SK-N-SH (cell line): ENCODE measurements at regions not wholly inside any gene's neighbourhood (a gene's known extent, or its start where the extent isn't known, plus 50 kb on each side); places are given as distances from the start of the nearest gene placed in this dataset.
"Not testable (repeated sequence)": the region's sequence is repeated elsewhere in the genome, so short reads cannot be mapped to it uniquely, and the experiment has no call there.

Experiments
- CTCF ChIA-PET: fragments of 300-600, 350-600 bp; formaldehyde crosslinking; extraction: SDS; loops from one replicate; lab custom pipeline; 2021; lab: Yijun Ruan, JAX
- POLR2A ChIA-PET: fragments of 350-600 bp; sonication (Branson Sonifier 250); formaldehyde crosslinking; extraction: SDS; loops from one replicate; lab custom pipeline; 2020; ENCODE audit warnings: antibody characterized with exemption, inconsistent platforms; lab: Yijun Ruan, JAX
- DNase-seq: peaks from one replicate; pipeline ENCODE4 v3.0.0; 2012
- H2AFZ ChIP-seq: fragments of 200-600 bp; sonication (generic); 2 replicates; pipeline ENCODE4 v1.8.1; 2016; ENCODE audit warnings: antibody characterized with exemption, mild to moderate bottlenecking, low read depth
- H3F3A ChIP-seq: fragments of 200-600 bp; sonication (generic); replicated peaks from 2 replicates; pipeline ENCODE3; 2016; ENCODE audit warnings: antibody characterized with exemption, mild to moderate bottlenecking; ENCODE audit not compliant: insufficient read depth
- H3K27ac ChIP-seq, 2 experiments: fragments of 200-500 bp in 1 of 2; fragments of 200-600 bp in 1 of 2; sonication (Bioruptor generic) in 1 of 2; sonication (generic), shearing (Covaris generic) in 1 of 2; 2 replicates each; pipeline versions ENCODE4 v1.5.1 to v1.6.1; 2014 to 2016; ENCODE audit warnings: low read depth in 2 of 2, inconsistent platforms in 1 of 2, low read length in 1 of 2, mild to moderate bottlenecking in 1 of 2, mixed read lengths in 1 of 2
- H3K27me3 ChIP-seq: fragments of 200-600 bp; sonication (generic), shearing (Covaris generic); 2 replicates; pipeline ENCODE4 v1.6.1; 2016; ENCODE audit warnings: mixed run types; ENCODE audit not compliant: insufficient read depth
- H3K36me3 ChIP-seq, 2 experiments: fragments of 200-500 bp in 1 of 2; fragments of 200-600 bp in 1 of 2; sonication (Bioruptor generic) in 1 of 2; sonication (generic) in 1 of 2; replicated peaks in 1 of 2; 2 replicates each; pipeline versions ENCODE3 to v1.5.1; 2014 to 2016; ENCODE audit warnings: low read length in 1 of 2, mild to moderate bottlenecking in 1 of 2; ENCODE audit not compliant: insufficient read depth in 2 of 2, control insufficient read depth in 1 of 2
- H3K4me1 ChIP-seq, 2 experiments: fragments of 200-500 bp in 1 of 2; fragments of 200-600 bp in 1 of 2; sonication (Bioruptor generic) in 1 of 2; sonication (generic), shearing (Covaris generic) in 1 of 2; 2 replicates each; pipeline versions ENCODE4 v1.5.1 to v1.6.1; 2014 to 2016; ENCODE audit warnings: low read depth in 1 of 2, low read length in 1 of 2, mixed run types in 1 of 2; ENCODE audit not compliant: insufficient read depth in 2 of 2, control insufficient read depth in 1 of 2
- H3K4me2 ChIP-seq: fragments of 200-600 bp; sonication (generic), shearing (Covaris generic); 2 replicates; pipeline ENCODE4 v1.6.1; 2017; ENCODE audit warnings: mixed run types
- H3K4me3 ChIP-seq, 2 experiments: fragments of 200-500 bp in 1 of 2; fragments of 200-600 bp in 1 of 2; sonication (Bioruptor generic) in 1 of 2; sonication (generic), shearing (Covaris generic) in 1 of 2; 2 replicates each; pipeline versions ENCODE4 v1.5.1 to v1.8.1; 2014 to 2016; ENCODE audit warnings: low read depth in 2 of 2, inconsistent platforms in 1 of 2, low read length in 1 of 2, mild to moderate bottlenecking in 1 of 2, mixed read lengths in 1 of 2, moderate library complexity in 1 of 2
- H3K79me2 ChIP-seq: fragments of 200-600 bp; sonication (generic); 2 replicates; pipeline ENCODE4 v1.8.1; 2017; ENCODE audit warnings: mild to moderate bottlenecking; ENCODE audit not compliant: insufficient read depth
- H3K9ac ChIP-seq: fragments of 200-600 bp; sonication (generic); 2 replicates; pipeline ENCODE4 v1.6.1; 2017; ENCODE audit warnings: mixed run types
- H3K9me2 ChIP-seq: fragments of 200-600 bp; sonication (generic); 2 replicates; pipeline ENCODE4 v1.6.1; 2017; ENCODE audit warnings: mixed run types
- H3K9me3 ChIP-seq: fragments of 200-600 bp; sonication (generic); 2 replicates; pipeline ENCODE4 v1.6.1; 2017; ENCODE audit warnings: mixed run types, mild to moderate bottlenecking, moderate library complexity
- H4K20me1 ChIP-seq: fragments of 200-600 bp; sonication (generic); 2 replicates; pipeline ENCODE4 v1.6.1; 2017; ENCODE audit warnings: mild to moderate bottlenecking, mixed run types; ENCODE audit not compliant: insufficient read depth
- CHD2 ChIP-seq: fragments of 150-350 bp; IDR thresholded peaks from 2 replicates; pipeline ENCODE4 v1.6.1; 2018; ENCODE audit warnings: low read length; ENCODE audit not compliant: partially characterized antibody
- CTCF ChIP-seq: fragments of 200-600 bp; sonication (generic); IDR thresholded peaks from 2 replicates; pipeline ENCODE4 v1.6.1; 2017; ENCODE audit warnings: antibody characterized with exemption, mild to moderate bottlenecking, moderate library complexity
- EP300 ChIP-seq, 2 experiments: IDR thresholded peaks; 2 replicates each; pipeline versions ENCODE4 v1.4.0 to v1.6.1; 2012; ENCODE audit warnings: borderline replicate concordance in 1 of 2, low read depth in 1 of 2, low read length in 1 of 2
- EZH2phosphoT487 ChIP-seq: fragments of 200-600 bp; sonication (generic); IDR thresholded peaks from 2 replicates; pipeline ENCODE4 v1.6.1; 2017; ENCODE audit warnings: low read depth, mixed run types, mild to moderate bottlenecking, antibody characterized with exemption, moderate library complexity, borderline replicate concordance
- FOXJ3 ChIP-seq: sonication (generic); formaldehyde crosslinking; IDR thresholded peaks from 2 replicates; pipeline ENCODE4 v1.5.1; 2020; ENCODE audit warnings: mild to moderate bottlenecking, missing genetic modification reagents
- FOXM1 ChIP-seq: IDR thresholded peaks from 2 replicates; pipeline ENCODE4 v1.4.0; 2012; ENCODE audit warnings: low read depth, mild to moderate bottlenecking
- IRF3 ChIP-seq: fragments of 150-350 bp; IDR thresholded peaks from 2 replicates; pipeline ENCODE4 v1.6.1; 2016; ENCODE audit warnings: mild to moderate bottlenecking, low read depth, low read length
- MAX ChIP-seq: IDR thresholded peaks from 2 replicates; pipeline ENCODE4 v1.4.0; 2012; ENCODE audit warnings: low read depth
- MXI1 ChIP-seq: IDR thresholded peaks from 2 replicates; pipeline ENCODE4 v1.6.1; 2012; ENCODE audit warnings: mild to moderate bottlenecking, low read depth, low read length, improper control_type of control experiment
- NRF1 ChIP-seq: IDR thresholded peaks from 2 replicates; pipeline ENCODE4 v1.6.1; 2012; ENCODE audit warnings: low read depth, mild to moderate bottlenecking, low read length
- POLR2AphosphoS5 ChIP-seq: IDR thresholded peaks from 2 replicates; pipeline ENCODE4 v1.6.1; 2012; ENCODE audit warnings: low read depth, low read length
- RAD21 ChIP-seq: IDR thresholded peaks from 2 replicates; pipeline ENCODE4 v1.6.1; 2012; ENCODE audit warnings: mild to moderate bottlenecking, low read length
- RCOR1 ChIP-seq: fragments of 150-350 bp; IDR thresholded peaks from 2 replicates; pipeline ENCODE4 v1.6.1; 2017; ENCODE audit warnings: antibody characterized with exemption, low read length
- SIN3A ChIP-seq: IDR thresholded peaks from 2 replicates; pipeline ENCODE4 v1.6.1; 2012; ENCODE audit warnings: low read depth, mild to moderate bottlenecking, low read length, moderate library complexity, borderline replicate concordance
- TEAD4 ChIP-seq: IDR thresholded peaks from 2 replicates; pipeline ENCODE4 v1.4.0; 2012; ENCODE audit warnings: mild to moderate bottlenecking, borderline replicate concordance; ENCODE audit not compliant: insufficient read depth
- USF1 ChIP-seq: IDR thresholded peaks from 2 replicates; pipeline ENCODE4 v1.4.0; 2012; ENCODE audit warnings: low read depth, borderline replicate concordance
- USF2 ChIP-seq: fragments of 150-350 bp; IDR thresholded peaks from 2 replicates; pipeline ENCODE4 v1.6.1; 2017; ENCODE audit warnings: antibody characterized with exemption, low read length, low read depth, borderline replicate concordance
- YY1 ChIP-seq: IDR thresholded peaks from 2 replicates; pipeline ENCODE4 v1.4.0; 2012; ENCODE audit warnings: low read depth, mild to moderate bottlenecking
- WGBS: methylation state at CpG from one replicate; pipeline ENCODE4 v1.1.6; 2017; ENCODE audit warnings: low lambda C conversion rate; 5-methylcytosine and 5-hydroxymethylcytosine counted together

GRCh38 chr10:8316284-8316683 lies 261.8 kb downstream of the GATA3 start:
- Histone ChIP-seq H3K27ac (no peak overlapping the region), H3K4me2 (no peak overlapping the region), H3K4me1 (peaks cover 0 to 5% of the 10 kb centered on the region in 2 experiments; a peak in 1 of 4 replicates), H3K4me3 (no peak overlapping the region), H3F3A (no peaks in the 10 kb centered on the region), H4K20me1 (no peaks in the 10 kb centered on the region), H3K27me3 (peaks cover 4% of the 10 kb centered on the region; the same call in 1 of the 2 replicates)
- CTCF ChIA-PET, result interaction anchor here (1.3 kb wide), 1 partner anchor 9 kb away, joined by 4 read pairs; no protein-coding TSS in a partner anchor
- TF ChIP-seq CHD2, result no peak
- no peak for TF ChIP-seq MXI1
- TF ChIP-seq FOXM1, result no peak
- no peak for TF ChIP-seq RAD21
- TF ChIP-seq EP300 (IDR thresholded peaks at IDR 0.05; ENCODE audit: borderline replicate concordance in 1 of 2, low read depth in 1 of 2, low read length in 1 of 2), result no peak
- TF ChIP-seq NRF1, result no peak
- no peak for TF ChIP-seq YY1
- TF ChIP-seq CTCF, result no peak
- no peak for TF ChIP-seq EZH2phosphoT487
- no peak for TF ChIP-seq MAX
- TF ChIP-seq IRF3, result no peak
- no peak for TF ChIP-seq FOXJ3 (CRISPR knock-in tag)
- no peak for TF ChIP-seq TEAD4
- TF ChIP-seq USF1, result no peak
- TF ChIP-seq SIN3A, result no peak
- no peak for TF ChIP-seq RCOR1
- no peak for TF ChIP-seq USF2
- TF ChIP-seq POLR2AphosphoS5, result no peak
- TF ChIP-seq, all 33 proteins: peak for 0
- no peak for DNase-seq
- H3K9me2 ChIP-seq, result no peaks in the 10 kb centered on the region; the same call in 1 of the 2 replicates
- no peak overlapping the region for H3K9ac ChIP-seq
- WGBS, result 73% methylated on average over 6 of the region's 6 CpGs
- H3K9me3 ChIP-seq, result no peaks in the 10 kb centered on the region
- H3K79me2 ChIP-seq, result no peaks in the 10 kb centered on the region
- POLR2A ChIA-PET, result no interaction called here
- no peaks in the 10 kb centered on the region for H3K36me3 ChIP-seq
- no peak overlapping the region for H2AFZ ChIP-seq

- H3K9me2 ChIP-seq, H3K4me3 ChIP-seq, DNase-seq, H2AFZ ChIP-seq, H3K79me2 ChIP-seq, H3K9ac ChIP-seq, H4K20me1 ChIP-seq, POLR2A ChIA-PET, H3K36me3 ChIP-seq, H3K9me3 ChIP-seq, H3K4me2 ChIP-seq, H3K27me3 ChIP-seq, H3K27ac ChIP-seq, H3F3A ChIP-seq, CTCF ChIA-PET: not testable (repeated sequence)
- peaks cover 0 to 12% of the 10 kb centered on the region in 2 experiments; a peak in 2 of 4 replicates for H3K4me1 ChIP-seq
- 56% methylated on average over 3 of the region's 3 CpGs for WGBS
Observed at GRCh38 chr10:8318429-8318828, 263.9 kb downstream of the GATA3 start.
